EL (cell line): ENCODE measurements at regions not wholly inside any gene's neighbourhood (a gene's known extent, or its start where the extent isn't known, plus 50 kb on each side); places are given as distances from the start of the nearest gene placed in this dataset.
A peak's percentile ranks its signal among the peaks of the same experiment; 100 is the strongest.

Source experiments
- DNase-seq: peaks from one replicate; pipeline ENCODE4 v3.0.0-alpha.2; 2016

GRCh38 chr5:117877731-117878130 is 1110.6 kb downstream of the DTWD2 start:
- no peak for DNase-seq

DNA sequence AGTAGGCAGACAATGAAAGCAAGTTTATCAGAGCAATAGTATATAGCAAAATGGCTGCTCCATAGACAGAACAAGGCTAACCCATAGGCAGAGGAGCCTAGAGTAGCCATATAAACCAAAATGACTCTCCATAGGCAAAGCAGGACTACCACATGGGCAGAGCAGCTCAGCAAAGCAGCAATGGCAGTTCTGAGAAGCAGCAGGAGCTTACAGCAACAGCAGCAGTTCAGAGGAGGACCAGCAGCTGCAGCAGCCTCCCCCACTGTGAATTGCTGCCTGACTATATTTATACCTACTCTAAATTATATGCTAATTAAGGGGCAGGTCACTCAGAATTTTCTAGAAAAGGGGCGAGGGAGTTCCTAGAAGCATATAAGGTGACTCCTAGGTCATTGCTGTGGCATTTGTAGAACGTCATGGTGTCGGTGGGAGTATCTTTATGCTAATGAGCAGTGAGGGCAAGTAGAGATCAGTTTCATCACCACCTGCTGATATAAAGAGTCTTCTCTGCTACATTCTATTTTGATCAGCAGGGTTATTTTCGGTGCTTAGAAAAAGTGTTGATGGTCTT is 1115.5 kb downstream of the DTWD2 start:
- DNase-seq: no peak

- DNase-seq: no peak
Observed at GRCh38 chr5:117869596-117869995, 1118.8 kb downstream of the DTWD2 start.

GRCh38 chr5:117863586-117864296 is 1124.6 kb downstream of the DTWD2 start:
- DNase-seq: no peak

GRCh38 chr5:117860550-117860949 is 1127.8 kb downstream of the DTWD2 start:
- DNase-seq: no peak

DNA sequence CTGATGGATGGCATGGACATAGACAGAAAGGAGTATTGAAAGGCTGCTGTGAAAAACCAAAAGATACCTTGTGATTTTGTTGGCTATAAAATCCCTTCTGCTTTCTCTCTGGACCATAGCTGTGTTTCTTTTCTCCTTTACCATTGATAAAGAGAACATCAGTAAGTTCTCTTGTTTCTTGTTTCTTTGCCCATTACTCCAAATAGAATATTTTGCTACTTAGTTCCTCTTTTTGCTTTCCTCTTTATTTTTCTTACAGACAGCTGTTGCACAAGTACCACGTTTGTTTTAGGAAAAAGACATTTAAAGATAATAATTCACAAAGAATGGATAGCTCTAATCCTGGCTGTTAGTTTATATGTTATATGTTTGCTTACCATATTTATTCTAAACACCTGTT is 1129.2 kb downstream of the DTWD2 start:
- DNase-seq: no peak

- no peak for DNase-seq
Observed at GRCh38 chr5:117856713-117857112, 1131.6 kb downstream of the DTWD2 start.

GRCh38 chr5:117837786-117838185 is 1150.6 kb downstream of the DTWD2 start:
- no peak for DNase-seq

- DNase-seq: no peak
Observed at GRCh38 chr5:117833691-117834090, 1154.7 kb downstream of the DTWD2 start.

GRCh38 chr5:117829646-117830045 is 1158.7 kb downstream of the DTWD2 start:
- DNase-seq: no peak

GRCh38 chr5:117813850-117814249 is 1174.5 kb downstream of the DTWD2 start:
- DNase-seq: no peak

DNA sequence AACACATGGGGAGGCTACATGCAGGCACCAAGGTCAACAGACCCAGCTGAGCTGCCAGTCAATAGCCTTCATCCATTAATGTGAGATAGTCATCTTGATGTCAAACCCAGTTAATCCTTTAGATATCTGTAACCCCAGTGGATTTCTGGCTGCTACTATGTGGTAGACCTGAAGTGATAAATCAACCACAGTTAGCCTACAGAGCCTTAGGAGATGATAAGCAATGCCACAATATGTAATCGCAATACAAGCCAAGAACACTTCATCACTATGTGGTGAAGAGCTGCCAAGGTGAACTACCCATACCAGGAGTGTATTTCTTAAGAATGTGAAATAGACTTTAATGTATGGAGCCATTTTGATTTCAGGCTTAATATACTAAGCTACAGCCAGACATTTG is 1175.5 kb downstream of the DTWD2 start:
- DNase-seq: no peak

- DNase-seq: no peak
Observed at GRCh38 chr5:117809251-117809650, 1179.1 kb downstream of the DTWD2 start.

DNA sequence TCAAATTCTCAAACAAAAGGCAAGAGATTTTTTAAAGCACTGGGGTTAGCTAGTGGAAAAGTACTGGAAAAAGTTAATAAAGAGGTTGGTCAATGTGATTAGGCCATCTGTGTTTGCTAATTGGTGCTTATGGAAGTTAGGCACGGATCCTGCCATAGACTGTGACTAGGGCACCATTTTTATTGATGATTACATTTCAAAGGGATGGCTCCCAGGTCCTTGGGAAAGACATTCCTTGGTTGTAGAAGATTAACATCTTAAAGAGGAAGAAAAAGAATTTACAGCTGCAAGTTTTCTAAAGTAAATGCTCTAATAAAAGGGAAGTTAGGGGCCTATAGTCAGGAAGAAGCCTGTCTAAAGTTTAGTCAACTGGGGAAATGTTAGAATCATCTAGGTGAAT is 1183.3 kb downstream of the DTWD2 start:
- DNase-seq: no peak

DNA sequence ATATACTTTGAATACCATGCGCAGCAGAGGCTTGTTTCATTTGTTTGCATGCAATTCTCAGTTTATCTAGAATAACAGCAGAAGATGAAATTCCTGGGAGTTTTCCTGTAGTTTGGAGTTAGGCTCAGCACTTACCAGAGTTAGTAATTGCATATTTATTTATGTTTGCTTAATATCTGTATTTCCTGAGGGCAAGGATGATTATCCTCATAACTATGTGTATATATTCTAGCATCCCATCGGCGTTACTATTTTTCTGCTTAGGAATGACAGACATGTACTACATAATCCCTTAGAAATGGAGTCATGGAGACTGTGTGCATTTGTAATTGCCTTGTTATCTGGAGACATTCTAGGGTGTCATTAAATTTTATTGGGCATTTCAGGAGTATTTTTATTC is 1184.8 kb downstream of the DTWD2 start:
- DNase-seq: peak; percentile 93

DNA sequence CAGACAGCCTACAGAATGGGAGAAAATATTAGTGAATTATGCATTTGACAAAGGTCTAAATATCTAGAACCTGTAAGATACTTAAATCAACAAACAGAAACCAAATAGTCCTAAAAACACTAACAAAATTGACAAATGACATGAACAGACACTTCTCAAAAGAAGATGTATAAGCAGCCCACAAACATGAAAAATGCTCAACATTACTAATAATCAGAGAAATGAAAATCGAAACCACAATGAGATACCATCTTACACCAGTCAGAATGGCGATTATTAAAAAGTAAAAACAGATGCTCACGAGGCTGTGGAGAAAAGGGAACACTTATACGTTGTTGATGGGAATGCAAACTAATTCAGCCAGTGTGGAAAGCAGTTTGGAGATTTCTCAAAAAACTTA is 1186.8 kb downstream of the DTWD2 start:
- no peak for DNase-seq

GRCh38 chr5:117800261-117800660 is 1188.1 kb downstream of the DTWD2 start:
- DNase-seq: peak; percentile 44

GRCh38 chr5:117794847-117795246 is 1193.5 kb downstream of the DTWD2 start:
- DNase-seq: peak; percentile 58

GRCh38 chr5:117793963-117794362 is 1194.4 kb downstream of the DTWD2 start:
- DNase-seq: no peak

GRCh38 chr5:117792476-117792875 is 1195.9 kb downstream of the DTWD2 start:
- peak; percentile 44 for DNase-seq

GRCh38 chr5:117788596-117788995 is 1199.8 kb downstream of the DTWD2 start:
- peak; percentile 16 for DNase-seq

DNA sequence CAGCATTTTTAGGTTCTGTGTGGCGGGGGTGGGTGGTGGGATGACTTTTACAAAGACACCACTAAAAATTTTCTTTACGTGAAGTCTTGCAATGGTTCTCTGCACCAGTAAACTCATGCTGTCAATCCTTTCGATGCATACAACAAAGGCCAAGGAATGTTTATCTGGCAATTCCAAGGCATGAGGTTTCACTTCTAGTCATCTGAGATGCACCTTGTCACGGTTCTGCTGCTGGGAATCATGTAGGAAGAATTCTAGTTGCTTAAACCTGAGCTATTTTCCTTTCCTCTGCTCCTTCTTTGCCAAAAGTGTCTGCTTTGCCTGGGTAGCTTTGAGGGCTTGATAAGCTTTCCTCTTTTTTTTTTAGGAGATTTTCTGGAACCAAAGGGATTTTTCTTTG is 1204.5 kb upstream of the SEMA6A start:
- no peak for DNase-seq

DNA sequence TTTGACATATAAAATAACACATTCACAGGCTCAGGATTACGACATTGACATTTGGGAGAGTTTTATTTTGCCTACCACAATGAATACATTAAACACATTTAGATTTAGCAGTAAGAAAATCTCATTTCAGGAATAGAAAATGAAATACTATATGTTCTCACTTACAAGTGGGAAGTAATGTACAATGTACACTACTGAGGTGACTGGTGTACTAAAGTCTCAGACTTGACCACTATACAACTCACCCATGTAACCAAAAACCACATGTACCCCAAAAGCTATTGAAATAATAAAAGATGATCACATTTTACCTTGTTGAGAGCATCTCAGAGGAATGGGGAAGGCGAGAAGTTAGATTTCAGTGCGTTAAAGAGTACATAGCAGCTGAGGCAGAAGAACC is 1202.4 kb upstream of the SEMA6A start:
- DNase-seq: no peak

GRCh38 chr5:117769877-117770276 is 1195.3 kb upstream of the SEMA6A start:
- DNase-seq: no peak

GRCh38 chr5:117763271-117763670 is 1188.6 kb upstream of the SEMA6A start:
- DNase-seq: no peak
